ENCODE measurements at regions not wholly inside any gene's neighbourhood (a gene's known extent, or its start where the extent isn't known, plus 50 kb on each side); places are given as distances from the start of the nearest gene placed in this dataset.

DNA sequence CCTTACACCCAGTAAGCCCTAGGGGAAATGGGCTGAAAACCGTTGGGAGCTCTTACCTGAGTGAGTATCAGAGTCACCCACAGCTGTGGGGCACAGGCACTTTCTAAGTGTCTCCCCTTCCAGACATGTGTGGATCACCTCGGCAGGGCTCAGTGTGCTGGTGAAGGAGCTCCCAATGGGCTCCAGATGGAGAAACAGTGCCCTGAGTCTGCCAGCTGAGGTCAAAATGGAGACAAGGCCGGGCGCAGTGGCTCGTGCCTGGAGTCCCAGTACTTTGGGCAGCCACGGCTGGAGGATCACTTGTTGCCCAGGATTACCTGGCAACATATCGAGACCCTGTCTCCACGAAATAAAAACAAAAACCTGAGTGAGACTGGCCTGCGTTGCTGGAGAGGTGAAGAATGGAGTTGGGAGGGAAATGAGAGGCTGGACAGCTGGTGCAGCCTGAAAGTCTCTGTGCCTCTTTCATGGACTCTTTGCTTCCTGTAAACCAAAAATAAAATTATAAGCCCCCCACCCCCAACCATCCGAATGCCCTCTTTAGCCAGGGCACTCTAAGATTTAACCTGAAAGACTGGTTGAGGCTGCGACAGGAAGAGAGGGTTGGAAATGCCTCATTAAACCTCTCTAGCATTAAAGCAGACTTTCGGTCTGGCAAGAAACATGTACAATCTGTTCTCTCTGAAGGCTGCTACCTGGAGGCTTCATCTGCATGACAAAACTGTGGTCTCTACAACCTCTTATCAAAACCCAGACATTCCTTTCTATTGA is 111.8 kb downstream of the SNX19 start:
- DNase-seq (ENCODE audit: low read depth) = no peak

DNA sequence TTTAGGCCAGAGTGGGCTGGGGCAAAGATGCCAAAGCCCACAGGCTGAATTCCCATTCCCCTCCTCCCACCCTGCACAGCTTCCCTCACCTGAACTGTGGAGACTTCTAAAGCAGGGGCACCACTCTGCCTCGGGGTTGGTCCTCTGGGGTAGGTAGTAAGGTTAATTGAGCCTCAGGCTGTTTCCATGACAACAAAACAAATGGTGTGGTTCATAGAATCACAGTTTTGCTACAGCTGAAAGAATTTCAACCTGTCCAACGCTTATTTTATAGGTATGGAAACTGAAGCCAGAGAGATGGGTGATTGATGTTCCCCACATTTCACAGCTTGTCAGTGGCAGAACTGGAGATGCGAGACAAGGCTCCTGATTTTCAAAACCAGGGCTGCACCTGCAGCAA is 109.5 kb downstream of the SNX19 start:
- no peak for DNase-seq (ENCODE audit: low read depth)

DNA sequence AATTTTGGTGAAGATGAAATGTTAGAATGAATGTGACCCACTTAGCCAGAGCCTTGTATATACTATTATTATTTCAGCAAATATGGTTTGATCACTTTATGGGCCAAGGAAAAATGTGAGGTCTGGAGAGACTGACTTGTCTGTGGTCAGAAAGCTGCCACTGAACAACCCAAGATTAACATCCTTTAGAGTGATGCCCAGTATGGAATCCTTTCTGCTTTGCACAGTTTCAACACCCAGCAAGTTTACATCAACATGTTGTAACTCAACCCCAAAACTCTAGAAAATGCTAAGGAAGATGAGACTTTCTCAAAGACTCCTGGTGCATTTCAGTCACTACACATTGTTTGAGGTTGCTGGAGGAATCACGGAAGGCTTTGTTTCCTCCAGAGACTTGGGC is 107.7 kb downstream of the SNX19 start:
- no peak for DNase-seq (ENCODE audit: low read depth)

DNA sequence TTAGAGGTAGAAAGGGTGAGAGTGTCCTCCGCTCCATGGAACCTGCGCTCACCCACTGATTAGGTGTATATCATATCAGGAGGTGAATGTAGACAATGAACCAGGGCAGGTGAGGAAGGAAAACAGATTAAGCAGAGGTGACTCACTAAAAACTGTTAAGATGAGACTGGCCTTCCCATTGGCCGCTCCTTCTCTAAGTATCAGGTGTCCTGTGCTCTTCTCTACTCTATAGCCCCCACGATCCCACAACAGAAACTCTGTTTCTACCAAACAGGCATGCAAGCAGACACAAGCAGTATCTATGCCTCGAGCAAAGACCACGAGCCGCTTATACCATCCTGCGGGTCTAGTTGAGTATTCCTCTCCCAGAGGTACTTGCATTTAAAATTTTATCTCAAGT is 103.1 kb downstream of the SNX19 start:
- no peak for DNase-seq (ENCODE audit: low read depth)

DNA sequence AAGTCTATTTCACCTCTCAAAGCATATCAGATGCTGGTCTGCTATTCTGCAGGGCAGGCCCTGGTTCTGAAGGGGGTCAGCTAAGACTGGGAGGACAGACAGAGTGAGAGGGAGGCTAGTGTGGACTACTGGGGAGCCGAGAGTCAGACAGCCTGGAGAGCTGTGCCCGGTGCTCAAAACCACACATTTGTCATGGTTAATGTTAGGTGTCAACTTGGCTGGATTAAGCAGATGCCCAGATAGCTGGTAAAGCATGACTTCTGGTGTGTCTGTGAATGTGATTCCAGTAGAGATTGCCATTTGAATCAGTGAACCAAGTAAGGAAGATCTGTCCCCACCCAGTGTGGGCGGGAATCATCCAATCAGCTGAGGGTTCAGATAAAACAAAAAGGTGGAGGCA is 102.6 kb downstream of the SNX19 start:
- DNase-seq (ENCODE audit: low read depth) = no peak

DNA sequence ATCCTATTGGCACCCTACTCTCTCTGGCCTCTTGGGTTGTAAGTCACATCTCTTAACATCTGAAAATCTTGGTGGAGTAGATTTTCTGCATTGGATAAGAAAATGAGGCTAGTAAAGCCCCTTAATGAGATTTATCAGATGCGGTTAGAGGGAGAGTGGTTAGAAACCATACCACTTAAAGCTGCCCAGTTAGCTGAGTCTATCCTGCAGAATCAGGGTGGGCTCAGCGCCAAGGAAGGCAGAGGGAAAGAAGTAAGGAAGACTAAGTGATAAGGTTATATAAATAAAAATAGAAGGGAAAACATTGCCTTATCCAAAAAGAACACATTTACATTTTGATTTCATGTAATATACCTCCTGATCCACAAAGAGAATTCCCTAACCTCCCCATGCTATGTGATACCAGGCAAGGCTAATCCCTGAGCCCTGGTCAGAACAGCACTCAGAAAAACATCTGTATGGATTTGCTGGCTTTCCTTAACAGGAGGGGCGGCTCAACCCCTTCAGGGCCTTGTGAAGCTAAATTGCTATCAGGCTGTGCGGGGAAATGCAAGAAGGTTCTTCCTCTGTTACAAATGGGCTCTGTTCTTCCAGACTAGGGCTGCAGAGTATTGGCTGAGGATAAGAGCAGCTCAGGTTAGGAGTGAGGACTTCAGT is 101.7 kb downstream of the SNX19 start:
- no peak for DNase-seq (ENCODE audit: low read depth)

DNA sequence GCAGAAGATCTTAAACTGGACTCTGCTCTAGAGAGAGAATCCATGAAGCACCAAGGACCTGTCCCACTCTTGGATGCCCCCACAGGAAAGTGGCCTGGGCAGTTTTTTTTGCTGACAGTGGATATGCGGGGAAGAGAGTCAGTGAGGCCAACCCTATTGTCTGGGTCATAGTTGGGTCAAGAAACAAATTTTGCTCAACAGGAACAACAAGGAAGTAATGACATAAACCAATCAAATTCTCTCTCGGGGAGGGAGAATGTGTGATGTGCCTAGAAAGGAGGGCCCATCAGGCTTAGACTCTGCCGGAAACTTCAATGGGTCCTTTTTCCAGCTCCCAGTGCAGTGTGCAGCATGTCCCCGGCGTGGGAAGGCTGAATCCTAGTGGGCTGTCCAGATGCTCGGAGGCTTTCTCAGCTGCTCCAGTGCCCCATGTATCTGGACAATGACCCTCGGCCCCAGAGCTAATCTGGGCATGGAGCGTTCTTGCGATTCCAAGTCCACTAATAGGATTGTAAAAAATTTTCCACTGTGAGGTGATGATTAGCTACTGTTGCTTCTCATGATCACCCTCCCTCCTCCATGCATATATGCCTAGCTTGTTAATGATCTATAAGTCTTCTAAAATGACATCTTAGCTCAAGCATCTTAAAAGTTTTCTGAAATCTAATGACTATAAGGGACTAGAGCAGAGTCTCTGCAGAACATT is 101.0 kb downstream of the SNX19 start:
- DNase-seq (ENCODE audit: low read depth) = no peak

DNA sequence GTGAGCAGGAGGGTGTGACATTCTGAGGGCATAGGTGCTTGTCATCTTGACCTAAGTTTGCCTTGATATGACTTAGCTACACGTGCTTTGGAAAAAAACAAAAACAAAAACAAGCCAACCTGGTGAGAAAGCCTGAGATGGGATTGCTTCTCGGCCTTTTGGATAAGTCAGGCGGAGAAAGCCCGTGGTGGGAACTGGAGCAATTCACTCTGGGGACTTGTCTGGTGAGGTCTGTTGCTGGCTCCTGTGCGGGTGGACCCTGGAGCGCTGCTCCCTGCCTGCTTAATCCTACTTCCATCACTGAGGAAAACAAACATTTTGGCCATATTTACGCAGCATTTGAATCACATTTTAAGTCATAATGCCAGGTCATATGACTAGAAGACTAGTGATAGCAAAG is 100.3 kb downstream of the SNX19 start:
- DNase-seq (ENCODE audit: low read depth) = no peak

DNA sequence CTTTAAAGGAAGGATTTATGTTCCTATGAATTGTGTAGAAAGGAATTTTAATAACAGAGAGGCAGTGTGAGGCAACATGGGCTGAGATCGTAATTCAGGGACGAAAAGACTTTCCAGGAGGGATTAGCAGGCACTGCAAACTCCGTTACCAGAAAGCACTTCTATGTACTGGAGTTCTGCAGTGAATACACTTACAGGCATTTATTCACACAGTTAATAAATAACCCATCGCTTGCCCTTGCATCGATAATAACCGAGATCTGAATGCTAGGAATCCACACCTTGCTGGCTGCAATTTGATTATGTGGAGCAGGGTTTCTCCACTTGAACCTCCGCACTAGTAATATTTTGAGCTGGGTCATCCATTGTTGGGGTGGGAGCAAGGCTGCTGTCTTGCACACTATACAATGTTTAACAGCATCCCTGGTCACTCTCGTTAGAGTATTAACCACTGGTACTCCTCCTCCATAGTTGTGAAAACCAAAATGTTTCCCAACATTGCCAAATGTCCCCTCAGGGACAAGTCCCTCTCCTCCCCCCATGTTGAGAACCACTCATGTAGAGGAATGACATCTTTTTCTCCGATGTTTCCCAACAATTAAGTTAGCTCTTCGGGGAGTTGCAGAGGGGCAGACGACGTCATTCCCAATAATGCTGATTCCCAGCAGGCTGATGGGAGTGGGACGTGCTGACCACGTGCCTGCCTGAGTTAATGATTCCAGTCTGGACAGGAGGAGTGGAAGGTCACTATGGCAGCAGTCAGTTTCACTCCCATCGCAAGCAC is 99.5 kb downstream of the SNX19 start:
- DNase-seq (ENCODE audit: low read depth) = no peak

DNA sequence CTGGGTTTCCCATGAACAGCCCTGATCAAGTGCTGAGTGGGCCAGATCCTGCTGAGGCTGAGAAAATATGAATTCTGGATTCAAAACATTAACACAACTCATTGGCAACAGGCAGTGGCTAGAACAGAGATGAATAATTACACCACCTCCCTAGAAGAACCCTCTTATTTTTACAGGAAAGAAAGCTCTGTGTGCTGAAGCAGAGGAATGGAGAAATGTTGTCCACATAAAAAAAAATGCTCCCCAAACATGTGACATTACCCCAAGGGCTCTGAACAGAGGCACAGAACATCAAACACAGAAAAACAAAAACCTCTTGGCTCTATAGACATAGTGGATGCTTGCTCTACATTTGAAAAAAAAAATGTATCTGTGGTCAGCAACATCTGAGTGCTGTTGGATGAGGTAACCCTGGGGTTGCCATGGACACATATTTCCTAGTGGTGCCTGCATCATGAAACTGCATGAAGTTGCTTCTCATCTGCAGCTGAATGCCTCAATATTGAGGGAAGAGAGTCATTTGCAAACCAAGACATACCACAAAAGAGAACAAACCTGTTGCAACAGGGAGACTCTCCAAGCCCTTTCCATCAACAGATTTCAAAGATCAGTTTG is 98.8 kb downstream of the SNX19 start:
- DNase-seq (ENCODE audit: low read depth) = no peak

DNA sequence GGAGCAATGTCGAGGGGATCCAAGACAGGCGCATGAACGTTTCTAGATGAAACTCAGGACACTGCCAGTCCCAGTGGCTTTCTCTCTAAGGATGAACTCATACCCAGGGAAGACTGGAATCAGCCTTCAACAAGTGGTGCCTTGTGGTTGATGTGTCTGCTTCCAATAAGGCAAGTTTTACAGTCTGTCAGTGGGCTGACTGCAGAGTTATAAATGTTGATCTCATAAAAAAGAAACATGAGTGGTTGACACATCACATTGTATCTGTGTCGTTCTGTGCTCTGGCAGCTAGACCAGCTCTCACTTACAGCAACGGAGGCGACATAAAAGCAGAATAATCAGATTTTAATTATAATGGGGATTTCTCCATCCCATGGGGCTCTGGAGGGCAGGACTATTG is 96.7 kb downstream of the SNX19 start:
- no peak for DNase-seq (ENCODE audit: low read depth)

Data from HS-27A (cell line).